Activated CD4-positive, alpha-beta T cell treated with anti-CD3 and anti-CD28 coated beads for 48 hours (primary cell): ENCODE measurements at regions not wholly inside any gene's neighbourhood (a gene's known extent, or its start where the extent isn't known, plus 50 kb on each side); places are given as distances from the start of the nearest gene placed in this dataset.

Experiments used
- DNase-seq: peaks from one replicate; pipeline ENCODE4 v3.0.0-alpha.2; 2020

GRCh38 chr13:22018076-22018835 lies 347.4 kb downstream of the FGF9 start:
- DNase-seq: no peak

- DNase-seq: no peak
Measured at GRCh38 chr13:22018836-22019210, 347.9 kb downstream of the FGF9 start.

- no peak for DNase-seq
Measured at GRCh38 chr13:22024381-22024994, 353.6 kb downstream of the FGF9 start.

GRCh38 chr13:22027566-22027965 lies 356.7 kb downstream of the FGF9 start:
- DNase-seq: no peak

GRCh38 chr13:22028831-22029230 lies 358.0 kb downstream of the FGF9 start:
- no peak for DNase-seq

- DNase-seq: no peak
Measured at GRCh38 chr13:22030321-22030720, 359.4 kb downstream of the FGF9 start.

GRCh38 chr13:22031702-22032286 lies 360.9 kb downstream of the FGF9 start:
- no peak for DNase-seq

- no peak for DNase-seq
Measured at GRCh38 chr13:22032905-22033304, 362.0 kb downstream of the FGF9 start.

- DNase-seq: no peak
Measured at GRCh38 chr13:22039961-22040360, 369.1 kb downstream of the FGF9 start.

GRCh38 chr13:22040810-22041364 lies 370.0 kb downstream of the FGF9 start:
- no peak for DNase-seq

- DNase-seq: no peak
Measured at GRCh38 chr13:22041741-22042140, 370.9 kb downstream of the FGF9 start.

GRCh38 chr13:22047082-22047784 lies 376.4 kb downstream of the FGF9 start:
- DNase-seq: no peak

- no peak for DNase-seq
Measured at GRCh38 chr13:22047785-22048104, 376.9 kb downstream of the FGF9 start.

- DNase-seq: no peak
Measured at GRCh38 chr13:22049384-22049783, 378.5 kb downstream of the FGF9 start.

GRCh38 chr13:22050951-22051563 lies 380.2 kb downstream of the FGF9 start:
- no peak for DNase-seq

- no peak for DNase-seq
Measured at GRCh38 chr13:22053053-22053452, 382.2 kb downstream of the FGF9 start.

GRCh38 chr13:22055259-22055658 lies 384.4 kb downstream of the FGF9 start:
- no peak for DNase-seq

- no peak for DNase-seq
Measured at GRCh38 chr13:22060187-22060586, 389.3 kb downstream of the FGF9 start.

GRCh38 chr13:22061371-22061805 lies 390.5 kb downstream of the FGF9 start:
- DNase-seq: peak; percentile 61

GRCh38 chr13:22061806-22062391 lies 391.0 kb downstream of the FGF9 start:
- no peak for DNase-seq

GRCh38 chr13:22062478-22063205 lies 391.8 kb downstream of the FGF9 start:
- DNase-seq: no peak
